ENCODE measurements at regions not wholly inside any gene's neighbourhood (a gene's known extent, or its start where the extent isn't known, plus 50 kb on each side); places are given as distances from the start of the nearest gene placed in this dataset.

GRCh38 chr13:62092536-62092935 lies 676.9 kb upstream of the PCDH20 start:
- TF ChIP-seq CTCF (IDR thresholded peaks at IDR 0.05) (no peak), ZFX (IDR thresholded peaks at IDR 0.05; ENCODE audit: borderline replicate concordance) (no peak)

Measured in 22Rv1 (cell line).